Activated T-helper 2 cell treated with anti-CD3 and anti-CD28 coated beads, Interferon-gamma antibody, Interleukin-2, Interleukin-4, amounts not matched to agents 10 μg/mL and 5 μg/mL and 100 μg/mL, durations not matched to agents 14 hours and 24 hours and 36 hours (primary cell): ENCODE measurements at regions not wholly inside any gene's neighbourhood (a gene's known extent, or its start where the extent isn't known, plus 50 kb on each side); places are given as distances from the start of the nearest gene placed in this dataset.

Experiments used
- DNase-seq: peaks from one replicate; pipeline ENCODE4 v3.0.0; 2021; ENCODE audit warnings: low spot score
- H3K27ac Mint-ChIP-seq: one replicate; pipeline ENCODE4 v1.8.0; 2021; ENCODE audit warnings: mixed read lengths
- H3K27me3 Mint-ChIP-seq: one replicate; pipeline ENCODE4 v1.8.0; 2021; ENCODE audit warnings: low read depth, mixed read lengths
- H3K36me3 Mint-ChIP-seq: one replicate; pipeline ENCODE4 v1.8.0; 2021; ENCODE audit warnings: low read depth, mixed read lengths
- H3K4me1 Mint-ChIP-seq: one replicate; pipeline ENCODE4 v1.8.0; 2021; ENCODE audit warnings: low read depth, mixed read lengths
- H3K4me3 Mint-ChIP-seq: one replicate; pipeline ENCODE4 v1.8.0; 2021; ENCODE audit warnings: low read depth, mild to moderate bottlenecking, moderate library complexity, mixed read lengths
- H3K9me3 Mint-ChIP-seq: one replicate; pipeline ENCODE4 v1.8.0; 2021; ENCODE audit warnings: mixed read lengths
- intact Hi-C: fragments of 100-400 bp; cut with micrococcal nuclease; formaldehyde crosslinking; loops from one replicate; pipeline ENCODE4 v1.15.1; 2023

GRCh38 chr5:54696346-54696745 is 178.8 kb downstream of the SNX18 start:
- Mint-ChIP-seq H3K4me1 (peaks cover 5% of the 10 kb centered on the region), H3K4me3 (no peak overlapping the region)

GRCh38 chr5:54695198-54695966 is 177.8 kb downstream of the SNX18 start:
- no peaks in the 10 kb centered on the region for H3K9me3 Mint-ChIP-seq
- no peak overlapping the region for H3K27ac Mint-ChIP-seq
- no peak for DNase-seq
- H3K27me3 Mint-ChIP-seq = peaks cover 1% of the 10 kb centered on the region
- intact Hi-C loops = no loop called here
- H3K4me1 Mint-ChIP-seq = peaks cover 9% of the 10 kb centered on the region
- no peak overlapping the region for H3K4me3 Mint-ChIP-seq
- H3K36me3 Mint-ChIP-seq = no peaks in the 10 kb centered on the region

More at GRCh38 chr5:54696346-54696745, 178.8 kb downstream of the SNX18 start:
- no peak for DNase-seq
- Mint-ChIP-seq H3K27ac (no peak overlapping the region), H3K36me3 (no peaks in the 10 kb centered on the region), H3K27me3 (no peaks in the 10 kb centered on the region), H3K9me3 (no peaks in the 10 kb centered on the region)
- intact Hi-C loops = no loop called here

- DNase-seq = no peak
- H3K4me1 Mint-ChIP-seq = peaks cover 10% of the 10 kb centered on the region
- H3K4me3 Mint-ChIP-seq = no peak overlapping the region
- intact Hi-C loops = no loop called here
- H3K27me3 Mint-ChIP-seq = peaks cover 5% of the 10 kb centered on the region
- peaks cover 5% of the 10 kb centered on the region for H3K36me3 Mint-ChIP-seq
- no peak overlapping the region for H3K27ac Mint-ChIP-seq
- H3K9me3 Mint-ChIP-seq = peaks cover 3% of the 10 kb centered on the region
These were observed 176.5 kb downstream of the SNX18 start for GRCh38 chr5:54693936-54694657.

GRCh38 chr5:54692631-54693030 is 175.1 kb downstream of the SNX18 start:
- no peak for DNase-seq
- Mint-ChIP-seq H3K36me3 (peaks cover 11% of the 10 kb centered on the region), H3K27ac (no peak overlapping the region), H3K4me3 (no peak overlapping the region), H3K27me3 (peaks cover 7% of the 10 kb centered on the region), H3K4me1 (peaks cover 5% of the 10 kb centered on the region), H3K9me3 (peaks cover 15% of the 10 kb centered on the region)
- intact Hi-C loops = no loop called here

- no peak for DNase-seq
- Mint-ChIP-seq H3K4me3 (no peak overlapping the region), H3K36me3 (peaks cover 13% of the 10 kb centered on the region), H3K27ac (no peak overlapping the region), H3K9me3 (peaks cover 25% of the 10 kb centered on the region), H3K4me1 (peaks cover 5% of the 10 kb centered on the region), H3K27me3 (peaks cover 7% of the 10 kb centered on the region)
- intact Hi-C loops = no loop called here
These were observed 174.1 kb downstream of the SNX18 start for GRCh38 chr5:54691656-54692055.

GRCh38 chr5:54689411-54690251 is 172.1 kb downstream of the SNX18 start:
- Mint-ChIP-seq H3K27me3 (peaks cover 7% of the 10 kb centered on the region), H3K4me1 (peaks cover 6% of the 10 kb centered on the region)
- intact Hi-C loops = no loop called here

GRCh38 chr5:54680998-54681397 is 163.4 kb downstream of the SNX18 start:
- Mint-ChIP-seq H3K36me3 (no peaks in the 10 kb centered on the region), H3K4me3 (no peak overlapping the region), H3K27me3 (peaks cover 19% of the 10 kb centered on the region), H3K4me1 (peaks cover 13% of the 10 kb centered on the region), H3K27ac (no peak overlapping the region), H3K9me3 (no peaks in the 10 kb centered on the region)
- no peak for DNase-seq
- intact Hi-C loops = no loop called here

More at GRCh38 chr5:54689411-54690251, 172.1 kb downstream of the SNX18 start:
- H3K27ac Mint-ChIP-seq = no peak overlapping the region
- H3K9me3 Mint-ChIP-seq = peaks cover 28% of the 10 kb centered on the region
- H3K36me3 Mint-ChIP-seq = peaks cover 13% of the 10 kb centered on the region
- no peak for DNase-seq
- no peak overlapping the region for H3K4me3 Mint-ChIP-seq

GRCh38 chr5:54679686-54680085 is 162.1 kb downstream of the SNX18 start:
- intact Hi-C loops = no loop called here
- Mint-ChIP-seq H3K27ac (no peak overlapping the region), H3K4me3 (no peak overlapping the region), H3K27me3 (peaks cover 19% of the 10 kb centered on the region), H3K36me3 (no peaks in the 10 kb centered on the region), H3K4me1 (peaks cover 20% of the 10 kb centered on the region), H3K9me3 (no peaks in the 10 kb centered on the region)
- DNase-seq = no peak

GRCh38 chr5:54678737-54679136 is 161.2 kb downstream of the SNX18 start:
- Mint-ChIP-seq H3K27me3 (peaks cover 19% of the 10 kb centered on the region), H3K9me3 (no peaks in the 10 kb centered on the region), H3K4me1 (peaks cover 27% of the 10 kb centered on the region), H3K36me3 (no peaks in the 10 kb centered on the region), H3K27ac (no peak overlapping the region), H3K4me3 (no peak overlapping the region)
- intact Hi-C loops = no loop called here
- DNase-seq = no peak

GRCh38 chr5:54676481-54677340 is 159.2 kb downstream of the SNX18 start:
- Mint-ChIP-seq H3K36me3 (peaks cover 7% of the 10 kb centered on the region), H3K27ac (no peak overlapping the region), H3K27me3 (peaks cover 9% of the 10 kb centered on the region), H3K9me3 (peaks cover 4% of the 10 kb centered on the region), H3K4me1 (peaks cover 40% of the 10 kb centered on the region), H3K4me3 (no peak overlapping the region)
- intact Hi-C loops = no loop called here
- no peak for DNase-seq

GRCh38 chr5:54673523-54674225 is 156.1 kb downstream of the SNX18 start:
- H3K27ac Mint-ChIP-seq = no peak overlapping the region
- H3K9me3 Mint-ChIP-seq = peaks cover 4% of the 10 kb centered on the region
- peaks cover 10% of the 10 kb centered on the region for H3K36me3 Mint-ChIP-seq
- H3K27me3 Mint-ChIP-seq = peaks cover 5% of the 10 kb centered on the region
- intact Hi-C loops = no loop called here
- peak; percentile 47 for DNase-seq
- no peak overlapping the region for H3K4me3 Mint-ChIP-seq
- peaks cover 56% of the 10 kb centered on the region for H3K4me1 Mint-ChIP-seq
